ENCODE measurements at regions not wholly inside any gene's neighbourhood (a gene's known extent, or its start where the extent isn't known, plus 50 kb on each side); places are given as distances from the start of the nearest gene placed in this dataset.
"Not testable (repeated sequence)": the region's sequence is repeated elsewhere in the genome, so short reads cannot be mapped to it uniquely, and the experiment has no call there.

GRCh38 chr10:7042000-7042399, 368.8 kb downstream of the SFMBT2 start:
- no peaks in the 10 kb centered on the region for H3K27me3 ChIP-seq
- no peak overlapping the region for H3K27ac ChIP-seq
- 88 to 89% methylated on average over 4 of the region's 4 CpGs for WGBS, 2 donors
- no peak for DNase-seq (ENCODE audit: low spot score in 2 of 2)
- peaks cover 0 to 5% (median 2%) of the 10 kb centered on the region in 4 donors for H3K4me1 ChIP-seq
- TF ChIP-seq EP300 (IDR thresholded peaks at IDR 0.05): no peak
- TF ChIP-seq, protein P1, sequence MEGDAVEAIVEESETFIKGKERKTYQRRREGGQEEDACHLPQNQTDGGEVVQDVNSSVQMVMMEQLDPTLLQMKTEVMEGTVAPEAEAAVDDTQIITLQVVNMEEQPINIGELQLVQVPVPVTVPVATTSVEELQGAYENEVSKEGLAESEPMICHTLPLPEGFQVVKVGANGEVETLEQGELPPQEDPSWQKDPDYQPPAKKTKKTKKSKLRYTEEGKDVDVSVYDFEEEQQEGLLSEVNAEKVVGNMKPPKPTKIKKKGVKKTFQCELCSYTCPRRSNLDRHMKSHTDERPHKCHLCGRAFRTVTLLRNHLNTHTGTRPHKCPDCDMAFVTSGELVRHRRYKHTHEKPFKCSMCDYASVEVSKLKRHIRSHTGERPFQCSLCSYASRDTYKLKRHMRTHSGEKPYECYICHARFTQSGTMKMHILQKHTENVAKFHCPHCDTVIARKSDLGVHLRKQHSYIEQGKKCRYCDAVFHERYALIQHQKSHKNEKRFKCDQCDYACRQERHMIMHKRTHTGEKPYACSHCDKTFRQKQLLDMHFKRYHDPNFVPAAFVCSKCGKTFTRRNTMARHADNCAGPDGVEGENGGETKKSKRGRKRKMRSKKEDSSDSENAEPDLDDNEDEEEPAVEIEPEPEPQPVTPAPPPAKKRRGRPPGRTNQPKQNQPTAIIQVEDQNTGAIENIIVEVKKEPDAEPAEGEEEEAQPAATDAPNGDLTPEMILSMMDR (IDR thresholded peaks at IDR 0.05): no peak
- no peak for TF ChIP-seq POLR2A (IDR thresholded peaks at IDR 0.05)
- no peak overlapping the region for H3K4me3 ChIP-seq
- H3K9me3 ChIP-seq: no peaks in the 10 kb centered on the region
- no peaks in the 10 kb centered on the region for H3K36me3 ChIP-seq

- Histone ChIP-seq H3K4me3 (no peak overlapping the region), H3K27me3 (no peaks in the 10 kb centered on the region), H3K9me3 (no peaks in the 10 kb centered on the region), H3K4me1 (peaks cover 0 to 4% (median under 1%) of the 10 kb centered on the region in 4 donors), H3K36me3 (no peaks in the 10 kb centered on the region), H3K27ac (no peak overlapping the region)
- DNase-seq (ENCODE audit: low spot score in 2 of 2): no peak
- 88 to 92% methylated on average over 11 of the region's 11 CpGs for WGBS, 2 donors
- TF ChIP-seq, protein P1 (IDR thresholded peaks at IDR 0.05): no peak
- TF ChIP-seq POLR2A (IDR thresholded peaks at IDR 0.05) (no peak), EP300 (IDR thresholded peaks at IDR 0.05) (no peak)
Observed at GRCh38 chr10:7040681-7041080, 370.2 kb downstream of the SFMBT2 start.

- TF ChIP-seq POLR2A (IDR thresholded peaks at IDR 0.05) (no peak), EP300 (IDR thresholded peaks at IDR 0.05) (no peak)
- TF ChIP-seq, protein P1 (IDR thresholded peaks at IDR 0.05): no peak
- H3K4me3 ChIP-seq: no peak overlapping the region
- no peaks in the 10 kb centered on the region for H3K27me3 ChIP-seq
- no peak overlapping the region for H3K27ac ChIP-seq
- no peaks in the 10 kb centered on the region for H3K36me3 ChIP-seq
- H3K4me1 ChIP-seq: peaks cover 0 to 4% (median 0%) of the 10 kb centered on the region in 4 donors
- no peak for DNase-seq (ENCODE audit: low spot score in 2 of 2)
- H3K9me3 ChIP-seq: no peaks in the 10 kb centered on the region
Observed at GRCh38 chr10:7039859-7040258, 371.0 kb downstream of the SFMBT2 start.

DNA sequence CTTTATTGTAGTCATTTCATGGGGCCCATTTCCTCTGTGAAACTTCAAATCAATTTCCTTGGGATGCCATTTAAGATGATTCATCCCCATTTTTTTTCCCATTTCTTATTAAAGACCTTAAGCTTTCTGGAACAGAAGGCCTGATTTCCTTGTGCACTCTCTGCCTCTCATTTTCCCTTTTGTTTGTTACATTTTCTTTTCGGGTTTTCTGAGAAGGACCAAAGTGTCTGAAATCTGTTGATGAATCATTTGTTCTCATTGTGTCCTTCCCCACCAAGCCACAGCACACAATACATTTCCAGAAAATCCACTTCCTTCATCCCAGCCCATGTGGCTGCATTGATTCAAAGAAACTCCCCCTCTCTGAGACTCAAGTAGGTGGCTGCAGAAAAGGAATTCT, 372.4 kb downstream of the SFMBT2 start:
- no peak for DNase-seq (ENCODE audit: low spot score in 2 of 2)
- WGBS, 2 donors: 41 to 55% methylated on average over 1 of the region's 1 CpG
- no peaks in the 10 kb centered on the region for H3K9me3 ChIP-seq
- H3K27me3 ChIP-seq: no peaks in the 10 kb centered on the region
- peak overlapping the region in 1 of 4 donors; percentile 10 for H3K27ac ChIP-seq
- H3K4me1 ChIP-seq: peaks cover 0 to 4% (median 0%) of the 10 kb centered on the region in 4 donors
- TF ChIP-seq, protein P1 (IDR thresholded peaks at IDR 0.05): no peak
- TF ChIP-seq POLR2A (IDR thresholded peaks at IDR 0.05): no peak
- no peak for TF ChIP-seq EP300 (IDR thresholded peaks at IDR 0.05)
- H3K36me3 ChIP-seq: no peaks in the 10 kb centered on the region
- H3K4me3 ChIP-seq: no peak overlapping the region

DNA sequence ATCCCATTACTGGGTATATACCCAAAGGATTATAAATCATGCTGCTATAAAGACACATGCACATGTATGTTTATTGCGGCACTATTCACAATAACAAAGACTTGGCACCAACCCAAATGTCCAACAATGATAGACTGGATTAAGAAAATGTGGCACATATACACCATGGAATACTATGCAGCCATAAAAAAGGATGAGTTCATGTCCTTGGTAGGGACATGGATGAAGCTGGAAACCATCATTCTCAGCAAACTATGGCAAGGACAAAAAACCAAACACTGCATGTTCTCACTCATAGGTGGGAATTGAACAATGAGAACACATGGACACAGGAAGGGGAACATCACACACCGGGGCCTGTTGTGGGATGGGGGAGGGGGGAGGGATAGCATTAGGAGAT, 373.4 kb downstream of the SFMBT2 start:
- not testable (repeated sequence) for DNase-seq (ENCODE audit: low spot score in 2 of 2)

DNA sequence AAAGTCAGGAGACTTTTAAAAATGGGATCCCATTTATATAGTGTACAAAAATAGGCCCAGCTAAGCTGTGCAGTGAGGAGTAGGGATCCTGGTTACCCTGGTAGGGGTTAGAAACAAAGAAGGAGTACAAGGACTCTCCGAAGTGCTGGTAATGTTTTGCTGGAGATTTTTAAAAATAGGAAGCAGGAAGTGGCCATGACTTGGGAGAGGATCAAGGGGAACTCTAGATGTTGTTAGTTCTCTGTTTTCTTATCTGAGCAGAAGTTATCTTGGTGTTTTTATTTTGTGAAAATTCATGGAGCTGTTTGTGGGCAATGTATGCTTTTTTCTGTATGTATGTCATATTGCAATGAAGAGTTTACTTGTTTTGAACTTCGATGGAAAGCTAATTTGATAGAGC, 373.9 kb downstream of the SFMBT2 start:
- no peak for DNase-seq (ENCODE audit: low spot score in 2 of 2)
- H3K4me1 ChIP-seq: peaks cover 0 to 4% (median 0%) of the 10 kb centered on the region in 4 donors
- no peaks in the 10 kb centered on the region for H3K36me3 ChIP-seq
- H3K4me3 ChIP-seq: no peak overlapping the region
- H3K9me3 ChIP-seq: no peaks in the 10 kb centered on the region
- no peak overlapping the region for H3K27ac ChIP-seq
- 81 to 82% methylated on average over 2 of the region's 2 CpGs for WGBS, 2 donors
- TF ChIP-seq POLR2A (IDR thresholded peaks at IDR 0.05): no peak
- TF ChIP-seq EP300 (IDR thresholded peaks at IDR 0.05): no peak
- TF ChIP-seq, protein P1 (IDR thresholded peaks at IDR 0.05): no peak
- H3K27me3 ChIP-seq: no peaks in the 10 kb centered on the region

More for the DNA sequence above, 373.4 kb downstream of the SFMBT2 start:
- not testable (repeated sequence) for H3K36me3 ChIP-seq, H3K4me1 ChIP-seq, H3K27ac ChIP-seq, H3K4me3 ChIP-seq, H3K9me3 ChIP-seq, H3K27me3 ChIP-seq
- 48 to 80% methylated on average over 2 of the region's 2 CpGs for WGBS, 2 donors
